ENCODE measurements at regions not wholly inside any gene's neighbourhood (a gene's known extent, or its start where the extent isn't known, plus 50 kb on each side); places are given as distances from the start of the nearest gene placed in this dataset.

GRCh38 chr7:25966469-25966868 lies 185.5 kb upstream of the NFE2L3 start:
- no peak for DNase-seq

- DNase-seq: no peak
Observed at GRCh38 chr7:25967278-25968204, 184.5 kb upstream of the NFE2L3 start.

GRCh38 chr7:25968205-25968993 lies 183.6 kb upstream of the NFE2L3 start:
- DNase-seq: peak; percentile 29

GRCh38 chr7:25970356-25970755 lies 181.6 kb upstream of the NFE2L3 start:
- DNase-seq: no peak

- no peak for DNase-seq
Observed at GRCh38 chr7:25970911-25971310, 181.1 kb upstream of the NFE2L3 start.

- DNase-seq: no peak
Observed at GRCh38 chr7:25976630-25977029, 175.4 kb upstream of the NFE2L3 start.

GRCh38 chr7:25978466-25978865 lies 173.5 kb upstream of the NFE2L3 start:
- no peak for DNase-seq

- DNase-seq: no peak
Observed at GRCh38 chr7:25979605-25980004, 172.4 kb upstream of the NFE2L3 start.

GRCh38 chr7:25982684-25983083 lies 169.3 kb upstream of the NFE2L3 start:
- no peak for DNase-seq

GRCh38 chr7:25985196-25985595 lies 166.8 kb upstream of the NFE2L3 start:
- DNase-seq: no peak

GRCh38 chr7:25988640-25989039 lies 163.4 kb upstream of the NFE2L3 start:
- no peak for DNase-seq

GRCh38 chr7:25989140-25989705 lies 162.8 kb upstream of the NFE2L3 start:
- no peak for DNase-seq

- no peak for DNase-seq
Observed at GRCh38 chr7:25994433-25994994, 157.5 kb upstream of the NFE2L3 start.

GRCh38 chr7:25995216-25995615 lies 156.8 kb upstream of the NFE2L3 start:
- DNase-seq: no peak

GRCh38 chr7:25996006-25996408 lies 156.0 kb upstream of the NFE2L3 start:
- no peak for DNase-seq

GRCh38 chr7:25998499-25998898 lies 153.5 kb upstream of the NFE2L3 start:
- DNase-seq: no peak

GRCh38 chr7:26000841-26001240 lies 151.2 kb upstream of the NFE2L3 start:
- no peak for DNase-seq

- no peak for DNase-seq
Observed at GRCh38 chr7:26001662-26002244, 150.2 kb upstream of the NFE2L3 start.

GRCh38 chr7:26005683-26006410 lies 146.2 kb upstream of the NFE2L3 start:
- DNase-seq: no peak

- DNase-seq: no peak
Observed at GRCh38 chr7:26006426-26006825, 145.6 kb upstream of the NFE2L3 start.

GRCh38 chr7:26007510-26007909 lies 144.5 kb upstream of the NFE2L3 start:
- DNase-seq: no peak

- no peak for DNase-seq
Observed at GRCh38 chr7:26008428-26008827, 143.6 kb upstream of the NFE2L3 start.
